CD4-positive, alpha-beta T cell treated with Interleukin-17A for 4 hours (primary cell): ENCODE measurements at regions not wholly inside any gene's neighbourhood (a gene's known extent, or its start where the extent isn't known, plus 50 kb on each side); places are given as distances from the start of the nearest gene placed in this dataset.

Experiments used
- DNase-seq: peaks from one replicate; pipeline ENCODE4 v3.0.0-alpha.2; 2020; ENCODE audit warnings: mixed read lengths

- DNase-seq = no peak
Observed at GRCh38 chr1:228923973-228924686, 188.9 kb downstream of the RHOU start.

GRCh38 chr1:228925691-228926090, 190.4 kb downstream of the RHOU start:
- no peak for DNase-seq

GRCh38 chr1:228927421-228927820, 192.1 kb downstream of the RHOU start:
- DNase-seq = no peak

- DNase-seq = no peak
Observed at GRCh38 chr1:228927946-228928898, 192.9 kb downstream of the RHOU start.

- no peak for DNase-seq
Observed at GRCh38 chr1:228929476-228930027, 194.3 kb downstream of the RHOU start.

- DNase-seq = no peak
Observed at GRCh38 chr1:228930479-228930957, 195.2 kb downstream of the RHOU start.

GRCh38 chr1:228933753-228934152, 198.5 kb downstream of the RHOU start:
- DNase-seq = no peak

- no peak for DNase-seq
Observed at GRCh38 chr1:228935198-228935663, 200.0 kb downstream of the RHOU start.

GRCh38 chr1:228935855-228936727, 200.8 kb downstream of the RHOU start:
- DNase-seq = peak; percentile 28

- DNase-seq = no peak
Observed at GRCh38 chr1:228936881-228937280, 201.6 kb downstream of the RHOU start.

GRCh38 chr1:228937351-228937750, 202.1 kb downstream of the RHOU start:
- DNase-seq = no peak

GRCh38 chr1:228937851-228938536, 202.7 kb downstream of the RHOU start:
- DNase-seq = no peak

GRCh38 chr1:228938537-228938901, 203.2 kb downstream of the RHOU start:
- DNase-seq = peak; percentile 49

- DNase-seq = no peak
Observed at GRCh38 chr1:228939001-228939691, 203.9 kb downstream of the RHOU start.

- no peak for DNase-seq
Observed at GRCh38 chr1:228939881-228940392, 204.7 kb downstream of the RHOU start.

- DNase-seq = no peak
Observed at GRCh38 chr1:228940526-228940925, 205.2 kb downstream of the RHOU start.

GRCh38 chr1:228940926-228941325, 205.6 kb downstream of the RHOU start:
- DNase-seq = no peak

GRCh38 chr1:228941666-228942065, 206.4 kb downstream of the RHOU start:
- DNase-seq = no peak

- no peak for DNase-seq
Observed at GRCh38 chr1:228943436-228943835, 208.2 kb downstream of the RHOU start.

GRCh38 chr1:228944296-228944695, 209.0 kb downstream of the RHOU start:
- no peak for DNase-seq

- DNase-seq = no peak
Observed at GRCh38 chr1:228944935-228945371, 209.7 kb downstream of the RHOU start.
